GM12872 (cell line): ENCODE measurements at regions not wholly inside any gene's neighbourhood (a gene's known extent, or its start where the extent isn't known, plus 50 kb on each side); places are given as distances from the start of the nearest gene placed in this dataset.

Experiments
- CTCF ChIP-seq: IDR thresholded peaks from 3 replicates; pipeline ENCODE4 v1.5.1; 2011; ENCODE audit warnings: low read depth, mild to moderate bottlenecking, low read length, moderate library complexity; ENCODE audit not compliant: insufficient read depth

- TF ChIP-seq CTCF: no peak
Observed at GRCh38 chr16:85395207-85395912, 217.8 kb upstream of the GSE1 start.

- TF ChIP-seq CTCF: no peak
Observed at GRCh38 chr16:85395913-85396878, 216.9 kb upstream of the GSE1 start.

- TF ChIP-seq CTCF: no peak
Observed at GRCh38 chr16:85396879-85397871, 215.9 kb upstream of the GSE1 start.

GRCh38 chr16:85398050-85398451 lies 215.1 kb upstream of the GSE1 start:
- no peak for TF ChIP-seq CTCF

- no peak for TF ChIP-seq CTCF
Observed at GRCh38 chr16:85398688-85399582, 214.2 kb upstream of the GSE1 start.

GRCh38 chr16:85399583-85400284 lies 213.4 kb upstream of the GSE1 start:
- no peak for TF ChIP-seq CTCF
